Trophoblast cell (in vitro differentiated cells and primary cell): ENCODE measurements at regions not wholly inside any gene's neighbourhood (a gene's known extent, or its start where the extent isn't known, plus 50 kb on each side); places are given as distances from the start of the nearest gene placed in this dataset.

Experiments used
- DNase-seq, 2 donors: peaks; one replicate each; pipeline ENCODE4 v3.0.0-alpha.2; 2016
- H2AFZ ChIP-seq: 2 replicates; pipeline ENCODE4 v1.6.1; 2013; ENCODE audit warnings: low read length, moderate library complexity, mild to moderate bottlenecking; ENCODE audit not compliant: insufficient read depth, poor library complexity
- H2AK5ac ChIP-seq: 2 replicates; pipeline ENCODE4 v1.6.1; 2013; ENCODE audit warnings: mild to moderate bottlenecking, low read length
- H2BK120ac ChIP-seq: 2 replicates; pipeline ENCODE4 v1.6.1; 2013; ENCODE audit warnings: low read length, mild to moderate bottlenecking, moderate library complexity; ENCODE audit not compliant: insufficient read depth, poor library complexity
- H2BK12ac ChIP-seq: 2 replicates; pipeline ENCODE4 v1.6.1; 2013; ENCODE audit warnings: mild to moderate bottlenecking, low read length, moderate library complexity
- H2BK5ac ChIP-seq: 2 replicates; pipeline ENCODE4 v1.6.1; 2013; ENCODE audit warnings: low read length, low read depth, moderate library complexity, mild to moderate bottlenecking; ENCODE audit not compliant: poor library complexity
- H3K14ac ChIP-seq: 2 replicates; pipeline ENCODE4 v1.6.1; 2013; ENCODE audit warnings: mild to moderate bottlenecking, low read length
- H3K18ac ChIP-seq: 2 replicates; pipeline ENCODE4 v1.6.1; 2013; ENCODE audit warnings: mild to moderate bottlenecking, low read length
- H3K23ac ChIP-seq: 2 replicates; pipeline ENCODE4 v1.6.1; 2013; ENCODE audit warnings: low read length
- H3K27ac ChIP-seq: 2 replicates; pipeline ENCODE4 v1.5.1; 2013; ENCODE audit warnings: low read depth, mild to moderate bottlenecking, inconsistent platforms, low read length, moderate library complexity
- H3K27me3 ChIP-seq: 2 replicates; pipeline ENCODE4 v1.6.1; 2013; ENCODE audit warnings: inconsistent platforms, mild to moderate bottlenecking, low read length, moderate library complexity; ENCODE audit not compliant: insufficient read depth
- H3K36me3 ChIP-seq, 2 experiments: 1 replicate in 1 of 2; 2 replicates in 1 of 2; pipeline ENCODE4 v1.6.1; 2013; ENCODE audit warnings: low read length in 2 of 2, mild to moderate bottlenecking in 2 of 2, moderate library complexity in 1 of 2; ENCODE audit not compliant: insufficient read depth in 2 of 2, control insufficient read depth in 1 of 2
- H3K4ac ChIP-seq: 2 replicates; pipeline ENCODE4 v1.6.1; 2013; ENCODE audit warnings: low read depth, mild to moderate bottlenecking, low read length, moderate library complexity
- H3K4me1 ChIP-seq, 2 experiments: 1 replicate in 1 of 2; 2 replicates in 1 of 2; pipeline ENCODE4 v1.6.1; 2013; ENCODE audit warnings: low read length in 2 of 2, mild to moderate bottlenecking in 2 of 2, moderate library complexity in 1 of 2; ENCODE audit not compliant: insufficient read depth in 2 of 2, control insufficient read depth in 1 of 2
- H3K4me2 ChIP-seq: 2 replicates; pipeline ENCODE4 v1.6.1; 2013; ENCODE audit warnings: inconsistent platforms, mild to moderate bottlenecking, low read length, moderate library complexity
- H3K4me3 ChIP-seq: 2 replicates; pipeline ENCODE4 v1.5.1; 2013; ENCODE audit warnings: mild to moderate bottlenecking, low read depth, low read length, inconsistent platforms
- H3K79me1 ChIP-seq: one replicate; pipeline ENCODE4 v1.6.1; 2013; ENCODE audit warnings: low read length
- H3K79me2 ChIP-seq: 2 replicates; pipeline ENCODE4 v1.6.1; 2013; ENCODE audit warnings: low read length, mild to moderate bottlenecking; ENCODE audit not compliant: control insufficient read depth, insufficient read depth, poor library complexity
- H3K9ac ChIP-seq: 2 replicates; pipeline ENCODE4 v1.6.1; 2013; ENCODE audit warnings: mild to moderate bottlenecking, low read length
- H3K9me3 ChIP-seq: 2 replicates; pipeline ENCODE4 v1.6.1; 2013; ENCODE audit warnings: low read depth, mild to moderate bottlenecking, control low read depth, inconsistent platforms, low read length; ENCODE audit not compliant: insufficient read depth
- H4K12ac ChIP-seq: 2 replicates; pipeline ENCODE4 v1.6.1; 2013; ENCODE audit warnings: low read depth, mild to moderate bottlenecking, low read length, moderate library complexity
- H4K8ac ChIP-seq: 2 replicates; pipeline ENCODE4 v1.6.1; 2013; ENCODE audit warnings: low read depth, mild to moderate bottlenecking, low read length, moderate library complexity
- H4K91ac ChIP-seq: one replicate; pipeline ENCODE4 v1.6.1; 2013; ENCODE audit warnings: low read depth, mild to moderate bottlenecking, low read length, moderate library complexity
- WGBS: extraction: QIAGEN DNeasy Blood & Tissue Kit; methylation state at CpG from one replicate; pipeline ENCODE4 v1.1.7; 2013; ENCODE audit warnings: missing lambda C conversion rate; ENCODE audit not compliant: insufficient read length, insufficient coverage; ENCODE audit errors: extremely low coverage; 5-methylcytosine and 5-hydroxymethylcytosine counted together

GRCh38 chr2:160967523-160967922 lies 192.7 kb upstream of the TANK start:
- Histone ChIP-seq H3K9me3 (no peaks in the 10 kb centered on the region), H3K14ac (no peak overlapping the region), H3K36me3 (no peaks in the 10 kb centered on the region), H3K4ac (no peak overlapping the region), H3K27me3 (no peaks in the 10 kb centered on the region), H2AFZ (no peak overlapping the region), H3K79me2 (peaks cover 2% of the 10 kb centered on the region), H3K18ac (no peak overlapping the region), H4K12ac (no peak overlapping the region), H4K8ac (no peak overlapping the region), H2BK12ac (no peak overlapping the region), H3K4me3 (no peak overlapping the region), H3K4me2 (no peak overlapping the region), H2AK5ac (no peak overlapping the region), H3K27ac (no peak overlapping the region), H3K23ac (no peak overlapping the region), H4K91ac (peak overlapping the region; percentile 1), H3K9ac (no peak overlapping the region), H2BK5ac (no peak overlapping the region), H3K79me1 (peaks cover 11% of the 10 kb centered on the region), H2BK120ac (no peak overlapping the region), H3K4me1 (peaks cover 2 to 3% of the 10 kb centered on the region in 2 experiments)
- no peak for DNase-seq
- no CpG with 5 or more reads among the region's 6 CpGs for WGBS

- no peak overlapping the region for H4K91ac ChIP-seq
- no peak overlapping the region for H4K12ac ChIP-seq
- no peak overlapping the region for H2BK120ac ChIP-seq
- H3K14ac ChIP-seq = no peak overlapping the region
- H3K9ac ChIP-seq = no peak overlapping the region
- no peaks in the 10 kb centered on the region for H3K9me3 ChIP-seq
- H3K27ac ChIP-seq = no peak overlapping the region
- H4K8ac ChIP-seq = no peak overlapping the region
- no peak overlapping the region for H2BK12ac ChIP-seq
- peaks cover 11% of the 10 kb centered on the region for H3K79me1 ChIP-seq
- H3K18ac ChIP-seq = no peak overlapping the region
- H3K79me2 ChIP-seq = peaks cover 2% of the 10 kb centered on the region
- no peaks in the 10 kb centered on the region for H3K27me3 ChIP-seq
- no peak overlapping the region for H3K4me2 ChIP-seq
- peak in 1 of 2 donors; percentile 51 for DNase-seq
- no peak overlapping the region for H2AFZ ChIP-seq
- WGBS = no CpG with 5 or more reads among the region's 2 CpGs
- no peak overlapping the region for H3K4ac ChIP-seq
- no peak overlapping the region for H2BK5ac ChIP-seq
- H2AK5ac ChIP-seq = no peak overlapping the region
- no peak overlapping the region for H3K23ac ChIP-seq
- H3K4me1 ChIP-seq = peaks cover 2 to 3% of the 10 kb centered on the region in 2 experiments
- no peaks in the 10 kb centered on the region for H3K36me3 ChIP-seq
- no peak overlapping the region for H3K4me3 ChIP-seq
Measured at GRCh38 chr2:160968183-160968582, 192.0 kb upstream of the TANK start.

GRCh38 chr2:160970052-160970965 lies 189.9 kb upstream of the TANK start:
- Histone ChIP-seq H3K4me2 (peak overlapping the region; percentile 47), H4K12ac (no peak overlapping the region), H4K8ac (no peak overlapping the region), H2BK12ac (no peak overlapping the region), H3K9ac (no peak overlapping the region), H3K9me3 (no peaks in the 10 kb centered on the region), H3K14ac (no peak overlapping the region), H3K18ac (no peak overlapping the region), H3K4me3 (no peak overlapping the region), H2AFZ (no peak overlapping the region), H3K79me2 (peaks cover 2% of the 10 kb centered on the region), H3K4ac (no peak overlapping the region), H2BK120ac (peak overlapping the region; percentile 43), H3K36me3 (no peaks in the 10 kb centered on the region), H2BK5ac (no peak overlapping the region), H2AK5ac (no peak overlapping the region), H3K79me1 (peaks cover 13% of the 10 kb centered on the region), H3K23ac (no peak overlapping the region), H3K27me3 (no peaks in the 10 kb centered on the region), H3K4me1 (peaks cover 2 to 3% of the 10 kb centered on the region in 2 experiments), H4K91ac (no peak overlapping the region), H3K27ac (peak overlapping the region; percentile 94)
- WGBS = no CpG with 5 or more reads among the region's 3 CpGs
- peak; percentile 58 to 90 for DNase-seq

GRCh38 chr2:160973991-160974390 lies 186.2 kb upstream of the TANK start:
- no peak overlapping the region for H4K91ac ChIP-seq
- H3K9me3 ChIP-seq = no peaks in the 10 kb centered on the region
- no peak overlapping the region for H2BK5ac ChIP-seq
- H3K9ac ChIP-seq = no peak overlapping the region
- H3K27me3 ChIP-seq = no peaks in the 10 kb centered on the region
- no peak overlapping the region for H2AK5ac ChIP-seq
- H3K23ac ChIP-seq = no peak overlapping the region
- no peak overlapping the region for H2BK12ac ChIP-seq
- no peak overlapping the region for H3K18ac ChIP-seq
- peaks cover 9% of the 10 kb centered on the region for H3K79me1 ChIP-seq
- DNase-seq = no peak
- no peaks in the 10 kb centered on the region for H3K36me3 ChIP-seq
- no peak overlapping the region for H3K4ac ChIP-seq
- no peak overlapping the region for H3K4me3 ChIP-seq
- H3K79me2 ChIP-seq = peaks cover 2% of the 10 kb centered on the region
- H3K27ac ChIP-seq = no peak overlapping the region
- H4K12ac ChIP-seq = no peak overlapping the region
- H3K14ac ChIP-seq = no peak overlapping the region
- H3K4me1 ChIP-seq = peaks cover 2 to 3% of the 10 kb centered on the region in 2 experiments
- H2AFZ ChIP-seq = no peak overlapping the region
- H3K4me2 ChIP-seq = no peak overlapping the region
- no peak overlapping the region for H2BK120ac ChIP-seq
- no peak overlapping the region for H4K8ac ChIP-seq
